ENCODE measurements at regions not wholly inside any gene's neighbourhood (a gene's known extent, or its start where the extent isn't known, plus 50 kb on each side); places are given as distances from the start of the nearest gene placed in this dataset.

DNA sequence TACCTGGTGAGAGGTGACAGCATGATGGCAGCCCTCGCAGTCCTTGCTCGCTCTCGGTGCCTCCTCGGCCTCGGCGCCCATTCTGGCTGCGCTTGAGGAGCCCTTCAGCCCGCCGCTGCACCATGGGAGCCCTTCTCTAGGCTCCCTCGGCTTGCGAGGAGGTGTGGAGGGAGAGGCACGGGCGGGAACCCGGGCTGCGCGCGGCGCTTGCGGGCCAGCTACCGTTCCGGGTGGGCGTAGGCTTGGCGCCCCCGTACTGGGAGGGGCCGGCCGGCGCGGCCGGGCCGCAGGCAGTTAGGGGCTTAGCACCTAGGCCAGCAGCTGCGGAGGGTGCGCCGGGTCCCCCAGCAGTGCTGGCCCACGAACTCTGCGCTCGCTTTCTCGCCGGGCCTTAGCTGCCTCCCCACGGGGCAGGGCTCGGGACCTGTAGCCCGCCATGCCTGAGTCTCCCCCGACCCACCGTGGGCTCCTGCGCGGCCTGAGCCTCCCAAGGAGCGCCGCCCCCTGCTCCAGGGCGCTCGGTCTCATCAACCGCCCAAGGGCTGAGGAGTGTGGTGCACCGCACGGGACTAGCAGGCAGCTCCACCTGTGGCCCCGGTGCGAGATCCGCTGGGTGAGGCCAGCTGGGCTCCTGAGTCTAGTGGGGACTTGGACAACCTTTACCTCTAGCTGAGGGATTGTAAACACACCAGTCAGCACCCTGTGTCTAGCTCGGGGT, 1624.3 kb downstream of the SLITRK1 start:
- H3K4me3 Mint-ChIP-seq, result no peak overlapping the region

DNA sequence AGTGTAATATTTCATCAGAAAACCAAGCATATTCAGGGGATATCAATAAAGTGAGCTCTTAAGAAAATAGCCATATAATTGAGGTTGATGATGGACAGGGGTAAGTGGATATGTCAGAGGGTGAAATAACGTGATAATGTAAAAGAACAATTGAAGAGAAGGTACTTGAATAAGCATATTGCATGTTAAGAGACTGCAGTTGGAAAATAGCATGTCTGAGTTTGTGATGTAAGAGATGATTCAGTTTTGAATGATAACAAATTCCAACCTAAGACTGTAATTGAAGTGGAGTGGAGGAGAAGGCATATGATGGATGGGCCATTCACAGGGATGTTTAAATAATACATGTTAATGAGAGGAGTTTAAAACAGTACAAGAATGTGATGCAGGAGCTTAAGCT, 1633.5 kb downstream of the SLITRK1 start:
- H3K4me3 Mint-ChIP-seq, result no peak overlapping the region

More for the DNA sequence above, 1624.3 kb downstream of the SLITRK1 start:
- Mint-ChIP-seq H3K36me3 (no peaks in the 10 kb centered on the region), H3K27me3 (ENCODE audit: low read depth in 3 of 3) (no peaks in the 10 kb centered on the region), H3K27ac (no peak overlapping the region), H3K9me3 (peaks cover 15 to 44% (median 25%) of the 10 kb centered on the region in 6 donors), H3K4me1 (no peaks in the 10 kb centered on the region)
- no peak for DNase-seq

DNA sequence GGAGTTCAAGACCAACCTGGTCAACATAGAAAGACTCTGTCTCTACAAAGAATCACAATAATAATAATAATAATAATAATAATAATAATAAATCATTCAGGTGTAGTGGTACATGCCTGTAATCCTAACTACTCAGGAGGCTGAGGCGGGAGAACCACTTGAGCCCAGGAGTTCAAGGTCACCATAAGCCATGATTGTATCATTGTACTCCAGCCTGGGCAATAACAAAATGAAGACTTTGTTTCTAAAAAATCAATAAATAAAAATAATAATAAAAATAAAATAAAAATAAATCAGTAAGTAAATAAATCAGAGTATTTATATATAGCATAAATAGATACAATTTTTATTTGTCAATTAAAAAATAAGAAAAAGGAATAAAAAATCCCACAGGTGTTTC, 1636.4 kb downstream of the SLITRK1 start:
- H3K4me1 Mint-ChIP-seq, result no peaks in the 10 kb centered on the region
- peaks cover 0 to 32% (median 22%) of the 10 kb centered on the region in 6 donors for H3K9me3 Mint-ChIP-seq
- DNase-seq, result no peak
- H3K27me3 Mint-ChIP-seq (ENCODE audit: low read depth in 3 of 3), result no peaks in the 10 kb centered on the region
- no peaks in the 10 kb centered on the region for H3K36me3 Mint-ChIP-seq
- no peak overlapping the region for H3K4me3 Mint-ChIP-seq
- H3K27ac Mint-ChIP-seq, result no peak overlapping the region

More for the DNA sequence above, 1633.5 kb downstream of the SLITRK1 start:
- no peaks in the 10 kb centered on the region for H3K36me3 Mint-ChIP-seq
- H3K27ac Mint-ChIP-seq, result no peak overlapping the region
- H3K27me3 Mint-ChIP-seq (ENCODE audit: low read depth in 3 of 3), result peaks cover 0 to 2% (median 0%) of the 10 kb centered on the region in 3 donors
- H3K4me1 Mint-ChIP-seq, result no peaks in the 10 kb centered on the region
- no peak for DNase-seq
- H3K9me3 Mint-ChIP-seq, result peaks cover 4 to 55% (median 26%) of the 10 kb centered on the region in 6 donors

GRCh38 chr13:82224806-82225205, 1657.5 kb downstream of the SLITRK1 start:
- Mint-ChIP-seq H3K4me3 (no peak overlapping the region), H3K9me3 (peaks cover 10 to 53% (median 33%) of the 10 kb centered on the region in 6 donors), H3K27ac (no peak overlapping the region), H3K36me3 (no peaks in the 10 kb centered on the region), H3K27me3 (ENCODE audit: low read depth in 3 of 3) (no peaks in the 10 kb centered on the region), H3K4me1 (no peaks in the 10 kb centered on the region)
- no peak for DNase-seq

DNA sequence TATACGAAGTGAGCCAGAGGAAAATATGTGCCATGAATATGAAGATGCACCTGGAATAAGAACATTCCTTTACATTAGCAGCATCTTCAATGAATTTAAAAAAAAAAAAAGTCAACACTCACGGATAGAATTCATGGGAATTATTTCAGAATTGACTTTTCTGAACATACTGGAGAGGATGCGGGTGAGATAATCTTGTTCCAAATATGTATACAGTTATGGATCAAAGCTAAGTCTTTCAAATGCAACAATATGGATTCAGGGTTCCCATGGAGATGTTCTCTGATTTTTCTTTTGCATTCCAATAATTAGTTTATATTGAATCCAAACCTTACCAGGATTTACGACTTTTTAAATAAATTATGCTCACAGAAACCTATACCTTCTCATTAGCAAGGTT, 1660.7 kb downstream of the SLITRK1 start:
- no peak overlapping the region for H3K27ac Mint-ChIP-seq
- no peaks in the 10 kb centered on the region for H3K36me3 Mint-ChIP-seq
- no peaks in the 10 kb centered on the region for H3K4me1 Mint-ChIP-seq
- H3K9me3 Mint-ChIP-seq, result peaks cover 5 to 45% (median 21%) of the 10 kb centered on the region in 6 donors
- no peak for DNase-seq
- H3K27me3 Mint-ChIP-seq (ENCODE audit: low read depth in 3 of 3), result no peaks in the 10 kb centered on the region
- no peak overlapping the region for H3K4me3 Mint-ChIP-seq

- Mint-ChIP-seq H3K4me3 (no peak overlapping the region), H3K4me1 (no peaks in the 10 kb centered on the region), H3K9me3 (peaks cover 5 to 41% (median 15%) of the 10 kb centered on the region in 6 donors), H3K27me3 (ENCODE audit: low read depth in 3 of 3) (no peaks in the 10 kb centered on the region), H3K36me3 (no peaks in the 10 kb centered on the region), H3K27ac (no peak overlapping the region)
- DNase-seq, result no peak
Measured at GRCh38 chr13:82220641-82221040, 1661.6 kb downstream of the SLITRK1 start.

- DNase-seq, result no peak
- Mint-ChIP-seq H3K36me3 (no peaks in the 10 kb centered on the region), H3K27me3 (ENCODE audit: low read depth in 3 of 3) (no peaks in the 10 kb centered on the region), H3K9me3 (peaks cover 0 to 34% (median 20%) of the 10 kb centered on the region in 6 donors), H3K27ac (no peak overlapping the region), H3K4me1 (no peaks in the 10 kb centered on the region), H3K4me3 (no peak overlapping the region)
Measured at GRCh38 chr13:82216165-82216564, 1666.1 kb downstream of the SLITRK1 start.

DNA sequence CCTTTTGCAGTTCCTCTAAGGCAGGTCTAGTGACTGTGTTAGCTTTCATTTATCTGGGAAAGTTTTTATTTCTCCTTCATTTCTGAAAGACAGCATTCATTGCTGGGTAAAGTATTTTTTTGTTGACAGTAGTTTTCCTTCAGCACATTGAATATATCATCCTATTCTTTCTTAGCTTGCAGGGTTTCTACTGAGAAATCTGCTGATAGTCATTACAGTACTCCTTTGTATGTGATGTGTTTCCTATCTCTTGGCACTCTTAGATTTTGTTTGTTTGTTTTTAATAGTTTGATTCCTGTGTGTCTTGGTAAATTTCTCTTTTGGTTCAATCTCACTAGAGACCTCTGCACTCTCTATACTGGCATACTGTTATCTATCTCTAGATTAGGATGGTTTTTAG, 1667.9 kb downstream of the SLITRK1 start:
- Mint-ChIP-seq H3K27ac (no peak overlapping the region), H3K36me3 (no peaks in the 10 kb centered on the region), H3K4me3 (no peak overlapping the region), H3K9me3 (peaks cover 0 to 31% (median 19%) of the 10 kb centered on the region in 6 donors), H3K27me3 (ENCODE audit: low read depth in 3 of 3) (no peaks in the 10 kb centered on the region), H3K4me1 (no peaks in the 10 kb centered on the region)
- no peak for DNase-seq

GRCh38 chr13:82206241-82206640, 1676.0 kb downstream of the SLITRK1 start:
- H3K36me3 Mint-ChIP-seq, result no peaks in the 10 kb centered on the region
- H3K4me3 Mint-ChIP-seq, result no peak overlapping the region
- no peaks in the 10 kb centered on the region for H3K4me1 Mint-ChIP-seq
- peaks cover 5 to 25% (median 18%) of the 10 kb centered on the region in 6 donors for H3K9me3 Mint-ChIP-seq
- H3K27ac Mint-ChIP-seq, result no peak overlapping the region
- no peak for DNase-seq
- H3K27me3 Mint-ChIP-seq (ENCODE audit: low read depth in 3 of 3), result peaks cover 0 to 2% (median 0%) of the 10 kb centered on the region in 3 donors

GRCh38 chr13:82202398-82202797, 1679.9 kb downstream of the SLITRK1 start:
- Mint-ChIP-seq H3K4me3 (no peak overlapping the region), H3K4me1 (no peaks in the 10 kb centered on the region), H3K9me3 (peaks cover 9 to 38% (median 28%) of the 10 kb centered on the region in 6 donors), H3K27me3 (ENCODE audit: low read depth in 3 of 3) (peaks cover 0 to 2% (median 0%) of the 10 kb centered on the region in 3 donors), H3K36me3 (no peaks in the 10 kb centered on the region), H3K27ac (no peak overlapping the region)
- no peak for DNase-seq

GRCh38 chr13:82196087-82196486, 1686.2 kb downstream of the SLITRK1 start:
- Mint-ChIP-seq H3K36me3 (no peaks in the 10 kb centered on the region), H3K27ac (no peak overlapping the region), H3K27me3 (ENCODE audit: low read depth in 3 of 3) (peaks cover 0 to 4% (median 0%) of the 10 kb centered on the region in 3 donors), H3K4me3 (no peak overlapping the region), H3K4me1 (no peaks in the 10 kb centered on the region), H3K9me3 (peaks cover 7 to 40% (median 28%) of the 10 kb centered on the region in 6 donors)
- no peak for DNase-seq

- no peaks in the 10 kb centered on the region for H3K4me1 Mint-ChIP-seq
- no peak overlapping the region for H3K27ac Mint-ChIP-seq
- H3K36me3 Mint-ChIP-seq, result peaks cover 3 to 4% (median 3%) of the 10 kb centered on the region in 3 donors
- H3K9me3 Mint-ChIP-seq, result peaks cover 2 to 42% (median 28%) of the 10 kb centered on the region in 6 donors
- H3K4me3 Mint-ChIP-seq, result no peak overlapping the region
- H3K27me3 Mint-ChIP-seq (ENCODE audit: low read depth in 3 of 3), result peaks cover 0 to 1% (median 0%) of the 10 kb centered on the region in 3 donors
- no peak for DNase-seq
Measured at GRCh38 chr13:82187227-82187626, 1695.0 kb downstream of the SLITRK1 start.

DNA sequence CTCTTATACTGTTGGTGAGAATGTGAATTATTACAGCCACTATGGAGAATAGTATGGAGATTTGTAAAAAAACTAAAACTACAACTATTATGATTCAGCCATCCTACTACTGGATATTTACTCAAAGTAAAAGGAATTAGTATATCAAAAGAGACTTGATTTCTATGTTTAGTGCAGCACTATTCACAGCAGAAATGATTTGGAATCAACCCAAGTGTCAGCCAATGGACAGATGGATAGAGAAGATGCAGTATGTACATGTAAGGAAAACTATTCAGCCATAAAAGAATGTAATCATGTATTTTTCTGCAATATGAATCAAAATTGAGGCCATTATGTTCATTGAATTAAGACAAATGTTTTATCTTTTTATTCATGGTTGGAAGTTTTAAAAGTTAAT, 1705.5 kb downstream of the SLITRK1 start:
- DNase-seq, result no peak
- H3K4me3 Mint-ChIP-seq, result no peak overlapping the region
- H3K9me3 Mint-ChIP-seq, result peaks cover 8 to 53% (median 36%) of the 10 kb centered on the region in 6 donors
- H3K27ac Mint-ChIP-seq, result no peak overlapping the region
- no peaks in the 10 kb centered on the region for H3K4me1 Mint-ChIP-seq
- H3K36me3 Mint-ChIP-seq, result no peaks in the 10 kb centered on the region
- no peaks in the 10 kb centered on the region for H3K27me3 Mint-ChIP-seq (ENCODE audit: low read depth in 3 of 3)

DNA sequence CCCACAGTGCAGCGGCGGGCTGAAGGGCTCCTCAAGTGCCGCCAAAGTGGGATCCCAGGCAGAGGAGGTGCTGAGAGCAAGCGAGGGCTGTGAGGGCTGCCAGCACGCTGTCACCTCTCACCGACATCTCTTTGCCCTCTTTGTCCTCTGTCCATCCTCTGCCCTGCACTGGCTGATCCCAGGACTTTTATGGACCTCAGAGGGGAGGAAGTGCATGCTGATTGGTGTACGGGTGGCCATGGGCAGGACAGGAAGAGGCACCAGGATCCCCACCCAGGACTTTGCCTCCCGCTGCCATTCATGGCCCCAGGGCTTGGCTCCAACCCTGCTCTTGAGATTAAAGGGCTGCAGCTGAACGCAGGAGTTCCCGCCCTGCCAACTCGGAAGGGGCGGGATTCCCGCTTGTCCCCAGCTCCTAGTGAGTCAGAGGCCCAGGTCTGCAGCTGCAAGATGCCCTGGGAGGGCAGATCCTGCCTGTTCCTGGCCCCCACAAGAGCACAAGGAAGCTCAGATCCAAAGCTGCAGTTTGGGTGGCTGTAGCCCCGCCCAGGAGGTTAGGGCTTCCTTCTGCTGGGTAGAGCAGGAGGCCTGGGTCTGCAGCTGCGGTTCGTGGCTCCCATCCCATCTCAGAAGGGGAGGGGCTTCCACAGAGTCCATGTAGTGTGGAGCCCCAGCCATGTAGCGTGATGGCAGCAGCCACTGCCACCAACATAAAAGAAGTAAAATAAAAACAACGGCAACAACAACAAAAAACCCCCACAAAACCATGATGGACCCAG, 1716.7 kb downstream of the SLITRK1 start:
- peaks cover 4 to 13% (median 9%) of the 10 kb centered on the region in 3 donors for H3K36me3 Mint-ChIP-seq
- DNase-seq, result no peak
- peaks cover 26 to 58% (median 41%) of the 10 kb centered on the region in 6 donors for H3K9me3 Mint-ChIP-seq
- H3K27ac Mint-ChIP-seq, result no peak overlapping the region
- no peak overlapping the region for H3K4me3 Mint-ChIP-seq
- no peaks in the 10 kb centered on the region for H3K27me3 Mint-ChIP-seq (ENCODE audit: low read depth in 3 of 3)
- H3K4me1 Mint-ChIP-seq, result no peaks in the 10 kb centered on the region

All from immature natural killer cell (primary cell).